ENCODE measurements at regions not wholly inside any gene's neighbourhood (a gene's known extent, or its start where the extent isn't known, plus 50 kb on each side); places are given as distances from the start of the nearest gene placed in this dataset.
"Not testable (repeated sequence)": the region's sequence is repeated elsewhere in the genome, so short reads cannot be mapped to it uniquely, and the experiment has no call there.

- not testable (repeated sequence) for DNase-seq
These were observed 137.4 kb downstream of the NBPF8 start for GRCh38 chr1:120552190-120552589.

- not testable (repeated sequence) for DNase-seq
These were observed 142.9 kb downstream of the NBPF8 start for GRCh38 chr1:120557605-120558302.

- DNase-seq, result peak in 1 of 2 experiments; percentile 32
These were observed 143.6 kb downstream of the NBPF8 start for GRCh38 chr1:120558303-120559060.

DNA sequence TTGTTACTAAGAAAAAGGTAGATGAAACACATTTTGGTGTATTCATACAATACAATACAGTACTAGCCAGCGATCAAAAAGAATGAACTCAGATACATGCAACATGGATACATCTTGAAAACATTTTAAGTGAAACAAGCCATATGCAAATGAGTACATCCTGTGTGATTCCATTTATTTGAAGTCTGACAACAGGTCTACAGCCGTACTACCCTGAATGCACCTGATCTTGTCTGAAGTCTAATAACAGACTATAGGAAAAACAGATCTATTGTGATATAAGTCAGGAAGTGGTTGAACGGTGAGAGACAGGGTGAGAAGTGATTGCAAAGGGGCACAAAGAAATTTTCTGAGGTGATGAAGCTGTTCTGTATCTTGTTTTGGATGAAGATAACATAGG lies 146.9 kb downstream of the NBPF8 start:
- DNase-seq, result not testable (repeated sequence)

GRCh38 chr1:120565396-120565795 lies 150.6 kb downstream of the NBPF8 start:
- DNase-seq, result not testable (repeated sequence)

DNA sequence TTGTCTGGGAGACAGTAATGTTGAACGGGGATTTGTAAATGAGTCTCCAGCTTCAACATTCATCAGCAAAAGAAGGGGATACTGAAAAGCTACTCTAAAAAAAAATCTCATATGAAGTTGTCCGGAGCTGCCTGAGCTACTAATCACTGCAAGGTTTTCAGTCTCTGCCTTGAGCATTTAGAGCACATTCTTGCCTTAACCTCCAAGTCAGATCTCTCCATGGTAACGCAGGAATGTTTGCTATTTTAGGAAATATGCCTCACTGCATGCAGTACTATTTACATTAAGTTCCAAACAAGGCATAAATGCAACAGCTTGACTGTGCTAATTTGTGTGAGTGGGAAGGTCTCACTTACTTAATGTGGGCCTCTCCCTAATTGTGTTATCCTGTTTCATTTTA lies 152.8 kb downstream of the NBPF8 start:
- not testable (repeated sequence) for DNase-seq

DNA sequence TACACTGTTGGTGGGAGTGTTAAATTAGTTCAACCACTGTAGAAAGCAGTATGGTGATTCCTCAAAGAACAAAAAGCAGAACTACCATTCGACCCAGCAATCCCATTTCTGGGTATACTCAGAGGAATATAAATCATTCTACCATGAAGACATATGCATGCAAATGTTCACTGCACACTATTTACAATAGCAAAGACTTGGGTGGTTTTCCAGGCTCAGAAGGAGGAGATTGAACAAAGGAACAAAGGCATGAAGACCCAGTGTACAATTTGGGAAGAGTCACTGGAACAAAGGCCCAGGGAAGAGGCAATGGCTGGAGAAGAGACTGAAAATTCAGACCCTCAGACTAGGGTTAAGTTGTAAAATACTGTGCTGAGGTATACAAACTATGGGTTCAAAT lies 148.5 kb upstream of the NBPF26 start:
- DNase-seq, result not testable (repeated sequence)

DNA sequence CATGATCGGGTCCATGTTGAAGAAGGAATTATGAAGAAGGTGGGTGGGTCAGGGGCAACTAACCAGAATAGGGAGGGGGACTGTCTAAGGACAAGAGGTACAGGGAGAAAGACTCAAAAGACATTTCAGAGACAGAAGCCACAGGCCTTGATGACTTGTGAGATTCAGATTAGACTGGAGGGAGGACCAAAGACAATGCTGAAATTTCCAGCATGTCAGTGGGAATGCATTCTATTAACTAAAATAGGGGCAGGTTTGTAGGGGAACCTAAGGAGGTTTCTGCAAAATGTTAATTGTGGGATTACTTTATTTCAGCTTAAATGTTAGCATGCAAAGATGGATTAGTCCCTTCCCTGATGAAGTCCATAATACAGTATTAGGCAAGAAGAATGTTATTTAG lies 141.6 kb upstream of the NBPF26 start:
- DNase-seq, result not testable (repeated sequence)

DNA sequence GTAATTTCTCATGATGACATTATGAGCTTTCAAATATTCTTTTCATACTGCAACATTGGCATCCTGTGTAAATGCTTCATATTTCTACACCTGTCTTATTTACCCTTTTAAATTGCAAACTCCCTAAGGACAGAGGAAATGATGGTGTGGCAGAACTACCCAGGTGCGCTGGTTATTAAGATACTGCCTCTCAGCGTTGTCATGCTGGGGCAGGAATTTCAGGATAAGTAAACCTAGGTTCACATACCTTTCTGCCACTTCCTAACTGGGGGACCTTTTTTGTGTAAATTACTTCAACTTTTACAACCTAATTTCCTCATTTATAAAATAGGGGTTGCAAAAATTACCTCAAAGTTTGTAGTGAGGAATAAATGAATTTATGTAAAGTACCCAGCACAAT lies 137.7 kb upstream of the NBPF26 start:
- not testable (repeated sequence) for DNase-seq

DNA sequence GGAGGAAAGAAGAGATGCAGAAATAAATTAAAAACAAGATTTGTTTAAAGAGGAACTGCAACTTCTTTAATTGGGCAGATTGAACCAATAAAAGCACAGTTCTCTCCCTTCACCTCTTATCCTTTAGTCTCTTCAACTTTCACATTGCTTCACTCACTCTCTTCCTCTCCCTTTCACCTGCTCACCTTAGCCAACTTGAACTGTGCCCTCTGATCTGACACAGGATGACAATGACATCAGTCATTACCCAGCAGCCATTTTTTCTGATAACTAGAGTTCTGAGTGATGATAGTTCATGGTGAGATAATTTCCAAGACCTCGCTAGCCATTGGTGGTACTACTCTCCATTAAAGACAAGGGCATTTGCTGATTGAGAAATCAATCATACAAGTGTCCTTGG lies 134.9 kb upstream of the NBPF26 start:
- DNase-seq, result not testable (repeated sequence)

- not testable (repeated sequence) for DNase-seq
These were observed 132.0 kb upstream of the NBPF26 start for GRCh38 chr1:120591774-120592173.

DNA sequence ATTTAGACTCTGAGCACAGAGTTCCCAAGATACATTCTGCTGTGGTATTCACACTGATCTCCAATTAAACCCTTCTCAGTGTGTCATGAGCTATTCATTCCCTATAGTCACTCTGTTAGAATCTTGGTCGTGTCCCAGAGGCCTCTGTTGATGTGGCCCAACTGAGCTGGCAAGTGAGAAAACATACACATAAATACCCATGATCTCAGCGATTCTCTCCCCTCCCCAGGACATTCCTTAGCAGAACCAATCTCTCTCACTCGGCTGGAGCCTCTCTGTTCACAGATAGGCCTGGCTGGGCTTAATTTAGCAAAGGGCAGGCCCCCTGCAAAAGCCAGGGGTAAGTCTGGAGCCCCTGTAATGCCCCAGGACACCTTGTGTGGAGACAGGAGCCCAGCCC lies 130.8 kb upstream of the NBPF26 start:
- DNase-seq, result not testable (repeated sequence)

DNA sequence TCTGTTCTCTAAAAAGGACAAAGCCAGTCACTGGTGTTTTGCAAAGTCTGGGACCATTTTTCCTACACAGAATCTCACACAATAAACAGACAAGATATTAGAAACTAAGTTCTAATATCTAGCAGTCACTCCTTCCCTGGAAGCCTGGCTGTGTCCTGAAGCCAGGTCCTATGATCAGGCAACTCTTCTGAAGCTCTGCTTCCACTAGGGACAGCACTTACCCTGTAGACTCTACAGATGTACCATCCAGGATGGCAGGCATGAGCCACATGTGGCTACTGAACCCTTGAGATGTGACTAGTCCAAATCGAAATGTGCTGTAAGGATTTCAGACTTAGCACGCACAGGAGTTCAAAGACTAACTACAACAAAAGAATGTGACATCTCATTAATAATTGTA lies 130.1 kb upstream of the NBPF26 start:
- not testable (repeated sequence) for DNase-seq

DNA sequence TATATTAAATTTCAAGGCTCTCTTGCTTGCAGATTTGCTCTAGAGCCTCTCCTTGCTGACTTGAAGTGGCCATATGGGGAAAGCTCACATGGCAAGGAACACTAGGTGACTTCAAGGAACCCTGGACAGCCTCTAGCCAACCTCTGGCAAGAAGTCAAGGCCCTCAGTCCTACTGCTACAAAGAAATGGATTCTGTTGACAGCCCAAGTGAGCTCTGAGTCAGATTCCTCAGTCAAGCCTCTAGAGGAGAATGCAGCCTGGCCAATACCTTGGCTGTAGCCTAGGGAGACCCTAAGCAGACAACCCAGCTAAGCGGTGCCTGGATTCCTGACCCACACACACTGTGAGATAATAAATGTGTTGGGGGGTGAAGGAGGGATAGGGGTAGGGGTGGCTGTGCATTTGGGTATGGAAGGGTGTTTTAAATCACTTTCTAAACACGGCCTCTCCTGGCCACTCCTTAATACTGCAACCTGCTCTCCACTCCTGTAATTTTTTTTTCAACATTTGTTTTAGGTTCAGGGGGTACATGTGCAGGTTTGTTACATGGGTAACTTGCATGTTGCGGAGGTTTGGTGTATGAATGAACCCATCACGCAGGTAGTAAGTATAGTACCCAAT lies 125.3 kb upstream of the NBPF26 start:
- DNase-seq, result not testable (repeated sequence)

DNA sequence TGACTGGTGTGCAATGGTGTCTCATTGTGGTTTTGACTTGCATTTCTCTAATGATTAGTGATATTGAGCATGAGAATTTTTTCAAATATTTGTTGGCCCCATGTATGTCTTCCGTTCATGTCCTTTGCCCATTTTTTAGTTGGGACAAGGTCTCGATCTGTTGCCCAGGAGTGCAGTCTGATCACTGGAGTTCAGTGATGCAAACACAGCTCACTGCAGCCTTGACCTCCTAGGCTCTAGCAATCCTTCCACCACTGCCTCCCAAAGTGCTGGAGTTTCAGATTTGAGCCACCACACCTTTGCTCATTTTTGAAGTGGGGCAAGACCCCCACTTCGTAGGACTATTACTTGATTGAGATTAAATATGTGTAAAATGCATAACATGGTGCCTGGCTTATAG lies 124.2 kb upstream of the NBPF26 start:
- DNase-seq, result not testable (repeated sequence)

DNA sequence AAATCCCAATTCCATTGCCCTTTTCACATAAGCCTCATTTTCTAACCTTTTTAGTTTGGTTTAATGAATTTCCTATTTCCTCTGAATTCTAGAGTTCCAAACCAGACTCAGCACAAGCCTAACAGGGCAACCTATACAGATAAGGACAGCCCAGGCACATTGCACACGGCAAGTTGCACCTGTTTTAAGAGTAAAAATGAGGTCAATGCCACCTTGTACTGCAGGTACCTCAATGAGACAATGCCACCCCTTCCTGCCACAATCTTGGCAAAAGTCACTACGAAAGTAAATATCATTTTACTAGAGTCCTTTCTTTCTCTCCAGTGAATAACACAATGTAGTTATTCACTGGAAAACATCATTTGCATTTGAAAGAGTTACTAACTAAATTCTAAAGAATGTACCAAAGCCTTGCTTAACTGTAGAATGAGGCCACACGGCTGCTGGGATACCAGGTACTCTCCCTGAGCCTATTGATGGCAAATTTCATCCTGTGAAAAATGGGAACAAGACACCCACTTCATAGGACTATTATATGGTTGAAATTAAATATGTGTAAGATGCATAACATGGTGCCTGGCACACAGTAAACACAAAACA lies 123.2 kb upstream of the NBPF26 start:
- DNase-seq, result not testable (repeated sequence)

DNA sequence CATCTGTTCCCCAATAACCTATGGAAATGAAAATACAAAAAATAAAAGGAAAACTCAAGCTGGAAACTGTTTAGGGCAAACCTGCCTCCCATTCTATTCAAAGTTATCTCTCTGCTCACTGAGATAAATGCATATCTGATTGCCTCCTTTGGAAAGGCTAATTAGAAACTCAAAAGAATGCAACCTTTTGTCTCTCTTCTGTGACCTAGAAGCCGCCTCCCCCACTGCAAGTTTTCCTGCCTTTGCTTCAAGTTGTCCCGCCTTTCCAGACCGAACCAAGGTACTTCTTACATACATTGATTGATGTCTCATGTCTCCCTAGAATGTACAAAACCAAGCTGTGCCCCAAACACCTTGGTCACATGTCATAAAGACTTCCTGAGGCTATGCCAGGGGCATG lies 115.9 kb upstream of the NBPF26 start:
- not testable (repeated sequence) for DNase-seq

- DNase-seq, result not testable (repeated sequence)
These were observed 115.3 kb upstream of the NBPF26 start for GRCh38 chr1:120608314-120609014.

GRCh38 chr1:120609015-120609573 lies 114.7 kb upstream of the NBPF26 start:
- not testable (repeated sequence) for DNase-seq

DNA sequence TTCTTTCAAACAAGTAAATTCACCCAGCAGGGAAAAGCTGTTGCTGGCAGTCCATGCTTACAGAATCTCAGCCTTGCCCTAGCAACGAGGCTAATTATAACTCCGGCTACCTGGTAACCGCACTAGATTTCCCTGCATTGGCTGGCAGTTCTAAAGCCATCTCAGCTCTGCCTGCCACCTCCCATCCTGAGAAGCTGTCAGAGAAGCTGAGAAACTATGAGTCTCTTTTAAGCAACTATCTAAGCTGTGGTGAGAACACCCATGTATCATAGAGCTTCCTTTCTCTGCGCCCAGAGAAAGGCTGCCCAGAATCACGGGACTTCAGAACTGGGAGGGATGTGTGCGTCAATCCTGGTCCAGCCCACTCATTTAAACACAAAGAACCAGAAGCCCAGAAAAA lies 113.9 kb upstream of the NBPF26 start:
- not testable (repeated sequence) for DNase-seq

- not testable (repeated sequence) for DNase-seq
These were observed 108.7 kb upstream of the NBPF26 start for GRCh38 chr1:120614931-120615639.

DNA sequence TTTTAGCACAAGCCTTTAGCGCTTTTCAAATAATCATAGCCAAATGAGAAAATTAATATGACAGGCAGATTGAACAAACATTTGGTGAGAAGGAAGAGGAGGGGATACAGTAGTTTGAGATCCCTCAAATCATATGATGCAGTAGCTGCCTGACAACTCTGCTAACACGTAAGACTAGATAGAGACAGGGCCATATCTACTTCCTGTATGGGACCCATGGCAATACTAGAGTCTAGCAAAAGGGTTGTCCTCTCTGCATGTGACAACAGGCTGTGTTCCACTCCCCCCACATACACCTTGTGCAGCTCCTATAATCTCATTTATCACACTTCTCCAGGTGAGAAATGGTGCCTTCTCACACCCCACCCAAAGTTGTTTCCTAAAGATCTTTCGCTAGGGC lies 106.3 kb upstream of the NBPF26 start:
- not testable (repeated sequence) for DNase-seq
